Endothelial cell of umbilical vein (primary cell): ENCODE measurements at regions not wholly inside any gene's neighbourhood (a gene's known extent, or its start where the extent isn't known, plus 50 kb on each side); places are given as distances from the start of the nearest gene placed in this dataset.

Experiments
- CTCF ChIP-seq, 2 donors: IDR thresholded peaks; 1 replicate in 1 of 2; 2 replicates in 1 of 2; pipeline ENCODE4 v1.5.1; 2011; ENCODE audit warnings: low read length in 2 of 2, mild to moderate bottlenecking in 2 of 2, moderate library complexity in 2 of 2, control low read depth in 1 of 2, inconsistent platforms in 1 of 2, low read depth in 1 of 2; ENCODE audit not compliant: insufficient read depth in 1 of 2; ENCODE audit errors: extremely low read depth in 1 of 2
- EZH2 ChIP-seq: IDR thresholded peaks from 2 replicates; pipeline ENCODE4 v1.6.1; 2012; ENCODE audit warnings: borderline replicate concordance, low read depth, mild to moderate bottlenecking, moderate library complexity, low read length, inconsistent platforms; ENCODE audit not compliant: severe bottlenecking
- GATA2 ChIP-seq: IDR thresholded peaks from 2 replicates; pipeline ENCODE4 v1.7.0; 2011; ENCODE audit warnings: low read depth, mild to moderate bottlenecking, moderate library complexity, mixed read lengths, low read length; ENCODE audit not compliant: insufficient read length, insufficient read depth
- MYC ChIP-seq: IDR thresholded peaks from one replicate; pipeline ENCODE4 v1.6.1; 2011; ENCODE audit warnings: mild to moderate bottlenecking, low read depth, low read length
- POLR2A ChIP-seq: IDR thresholded peaks from 2 replicates; pipeline ENCODE4 v1.6.1; 2012; ENCODE audit warnings: low read depth, mild to moderate bottlenecking, control low read depth, low read length
- POLR2AphosphoS5 ChIP-seq: IDR thresholded peaks from 2 replicates; pipeline ENCODE4 v1.6.1; 2012; ENCODE audit warnings: low read depth, mild to moderate bottlenecking, control low read depth, low read length, moderate library complexity; ENCODE audit not compliant: insufficient read depth

- no peak for TF ChIP-seq MYC
- TF ChIP-seq CTCF (IDR thresholded peaks at IDR 0.05; ENCODE audit: extremely low read depth in 1 of 2, insufficient read depth in 1 of 2, low read depth in 1 of 2, low read length in 2 of 2), result no peak
- no peak for TF ChIP-seq POLR2A
- TF ChIP-seq GATA2, result no peak
- no peak for TF ChIP-seq POLR2AphosphoS5
- TF ChIP-seq EZH2, result no peak
These were observed 106.6 kb upstream of the HS3ST1 start for GRCh38 chr4:11535333-11535732.
